ENCODE measurements at regions not wholly inside any gene's neighbourhood (a gene's known extent, or its start where the extent isn't known, plus 50 kb on each side); places are given as distances from the start of the nearest gene placed in this dataset.

GRCh38 chr1:219489636-219490035, 123.3 kb downstream of the ZC3H11B start:
- Histone ChIP-seq H3K27ac (ENCODE audit: low read length) (no peak overlapping the region), H3K36me3 (ENCODE audit: insufficient read depth, low read length) (no peaks in the 10 kb centered on the region), H3K4me2 (ENCODE audit: insufficient read depth, low read length) (no peak overlapping the region), H3K9ac (ENCODE audit: low read depth, low read length) (no peak overlapping the region), H3K4me1 (ENCODE audit: insufficient read depth, low read length) (no peaks in the 10 kb centered on the region), H2AFZ (ENCODE audit: low read depth, low read length) (no peak overlapping the region), H3K4me3 (ENCODE audit: low read depth in 1 of 2, low read length in 2 of 2) (no peak overlapping the region), H3K79me2 (ENCODE audit: insufficient read depth, low read length) (no peaks in the 10 kb centered on the region), H3K9me3 (ENCODE audit: insufficient read depth, low read length, severe bottlenecking) (no peaks in the 10 kb centered on the region), H4K20me1 (ENCODE audit: insufficient read depth, low read length) (no peaks in the 10 kb centered on the region), H3K27me3 (ENCODE audit: insufficient read depth, low read length, poor library complexity) (no peaks in the 10 kb centered on the region)
- ATAC-seq (ENCODE audit: insufficient read depth, low read depth) (no peak), DNase-seq (no peak)
- TF ChIP-seq, protein P1, sequence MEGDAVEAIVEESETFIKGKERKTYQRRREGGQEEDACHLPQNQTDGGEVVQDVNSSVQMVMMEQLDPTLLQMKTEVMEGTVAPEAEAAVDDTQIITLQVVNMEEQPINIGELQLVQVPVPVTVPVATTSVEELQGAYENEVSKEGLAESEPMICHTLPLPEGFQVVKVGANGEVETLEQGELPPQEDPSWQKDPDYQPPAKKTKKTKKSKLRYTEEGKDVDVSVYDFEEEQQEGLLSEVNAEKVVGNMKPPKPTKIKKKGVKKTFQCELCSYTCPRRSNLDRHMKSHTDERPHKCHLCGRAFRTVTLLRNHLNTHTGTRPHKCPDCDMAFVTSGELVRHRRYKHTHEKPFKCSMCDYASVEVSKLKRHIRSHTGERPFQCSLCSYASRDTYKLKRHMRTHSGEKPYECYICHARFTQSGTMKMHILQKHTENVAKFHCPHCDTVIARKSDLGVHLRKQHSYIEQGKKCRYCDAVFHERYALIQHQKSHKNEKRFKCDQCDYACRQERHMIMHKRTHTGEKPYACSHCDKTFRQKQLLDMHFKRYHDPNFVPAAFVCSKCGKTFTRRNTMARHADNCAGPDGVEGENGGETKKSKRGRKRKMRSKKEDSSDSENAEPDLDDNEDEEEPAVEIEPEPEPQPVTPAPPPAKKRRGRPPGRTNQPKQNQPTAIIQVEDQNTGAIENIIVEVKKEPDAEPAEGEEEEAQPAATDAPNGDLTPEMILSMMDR (IDR thresholded peaks at IDR 0.05; ENCODE audit: borderline replicate concordance, extremely low read depth, low read length, poor library complexity, severe bottlenecking), result no peak
- TF ChIP-seq EZH2 (IDR thresholded peaks at IDR 0.05; ENCODE audit: borderline replicate concordance, low read depth, low read length, severe bottlenecking), result no peak

GRCh38 chr1:219488275-219488674, 124.6 kb downstream of the ZC3H11B start:
- H3K79me2 ChIP-seq (ENCODE audit: insufficient read depth, low read length), result no peaks in the 10 kb centered on the region
- no peaks in the 10 kb centered on the region for H3K9me3 ChIP-seq (ENCODE audit: insufficient read depth, low read length, severe bottlenecking)
- H3K27ac ChIP-seq (ENCODE audit: low read length), result no peak overlapping the region
- TF ChIP-seq, protein P1 (IDR thresholded peaks at IDR 0.05; ENCODE audit: borderline replicate concordance, extremely low read depth, low read length, poor library complexity, severe bottlenecking), result no peak
- TF ChIP-seq EZH2 (IDR thresholded peaks at IDR 0.05; ENCODE audit: borderline replicate concordance, low read depth, low read length, severe bottlenecking), result no peak
- H3K4me1 ChIP-seq (ENCODE audit: insufficient read depth, low read length), result no peaks in the 10 kb centered on the region
- H3K36me3 ChIP-seq (ENCODE audit: insufficient read depth, low read length), result no peaks in the 10 kb centered on the region
- no peak for DNase-seq
- no peaks in the 10 kb centered on the region for H4K20me1 ChIP-seq (ENCODE audit: insufficient read depth, low read length)
- no peaks in the 10 kb centered on the region for H3K27me3 ChIP-seq (ENCODE audit: insufficient read depth, low read length, poor library complexity)
- H3K4me3 ChIP-seq (ENCODE audit: low read depth in 1 of 2, low read length in 2 of 2), result no peak overlapping the region
- no peak overlapping the region for H2AFZ ChIP-seq (ENCODE audit: low read depth, low read length)
- ATAC-seq (ENCODE audit: insufficient read depth, low read depth), result no peak
- H3K9ac ChIP-seq (ENCODE audit: low read depth, low read length), result no peak overlapping the region
- no peak overlapping the region for H3K4me2 ChIP-seq (ENCODE audit: insufficient read depth, low read length)

DNA sequence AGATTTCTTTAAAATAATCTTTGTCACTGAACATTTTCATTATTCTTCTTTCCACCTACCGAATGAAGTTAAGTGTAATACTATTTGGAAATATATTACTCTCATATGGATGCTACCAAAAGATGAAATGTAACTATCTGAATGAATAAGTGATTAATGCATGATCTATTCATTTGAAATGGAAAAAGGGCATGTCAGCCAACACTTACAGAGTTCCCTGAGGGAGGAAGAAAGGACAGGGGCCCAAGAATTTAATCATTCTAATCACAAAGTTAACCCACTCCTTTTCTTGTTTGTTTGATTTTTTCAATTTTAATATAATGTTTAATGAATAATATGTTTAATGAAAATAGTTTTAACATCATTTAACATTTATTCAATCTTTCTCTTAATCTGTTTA, 129.4 kb downstream of the ZC3H11B start:
- Histone ChIP-seq H3K27me3 (ENCODE audit: insufficient read depth, low read length, poor library complexity) (no peaks in the 10 kb centered on the region), H3K4me1 (ENCODE audit: insufficient read depth, low read length) (no peaks in the 10 kb centered on the region), H3K4me2 (ENCODE audit: insufficient read depth, low read length) (no peak overlapping the region), H3K9ac (ENCODE audit: low read depth, low read length) (no peak overlapping the region), H4K20me1 (ENCODE audit: insufficient read depth, low read length) (no peaks in the 10 kb centered on the region), H3K4me3 (ENCODE audit: low read depth in 1 of 2, low read length in 2 of 2) (no peak overlapping the region), H3K9me3 (ENCODE audit: insufficient read depth, low read length, severe bottlenecking) (no peaks in the 10 kb centered on the region), H3K27ac (ENCODE audit: low read length) (no peak overlapping the region), H3K36me3 (ENCODE audit: insufficient read depth, low read length) (no peaks in the 10 kb centered on the region), H2AFZ (ENCODE audit: low read depth, low read length) (no peak overlapping the region), H3K79me2 (ENCODE audit: insufficient read depth, low read length) (no peaks in the 10 kb centered on the region)
- no peak for TF ChIP-seq EZH2 (IDR thresholded peaks at IDR 0.05; ENCODE audit: borderline replicate concordance, low read depth, low read length, severe bottlenecking)
- TF ChIP-seq, protein P1 (IDR thresholded peaks at IDR 0.05; ENCODE audit: borderline replicate concordance, extremely low read depth, low read length, poor library complexity, severe bottlenecking), result no peak
- ATAC-seq (ENCODE audit: insufficient read depth, low read depth), result no peak
- no peak for DNase-seq

DNA sequence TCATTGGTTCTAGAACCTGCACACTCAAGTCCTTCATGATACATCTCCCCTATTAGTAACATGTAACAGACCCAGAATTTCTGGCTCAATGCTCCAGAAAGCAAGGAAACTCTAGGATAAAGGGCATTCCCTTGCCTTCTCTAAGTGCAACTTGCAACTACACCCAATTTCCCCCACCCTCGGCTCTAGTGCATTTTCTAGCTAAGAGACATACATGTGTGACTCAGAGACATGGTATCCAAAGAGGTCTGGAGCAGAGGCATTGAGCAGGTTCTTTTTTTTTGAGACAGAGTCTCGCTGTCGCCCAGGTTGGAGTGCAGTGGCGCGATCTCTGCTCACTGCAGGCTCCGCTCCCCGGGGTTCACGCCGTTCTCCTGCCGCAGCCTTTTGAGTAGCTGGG, 132.9 kb downstream of the ZC3H11B start:
- Histone ChIP-seq H3K4me2 (ENCODE audit: insufficient read depth, low read length) (no peak overlapping the region), H3K27me3 (ENCODE audit: insufficient read depth, low read length, poor library complexity) (no peaks in the 10 kb centered on the region), H4K20me1 (ENCODE audit: insufficient read depth, low read length) (no peaks in the 10 kb centered on the region), H2AFZ (ENCODE audit: low read depth, low read length) (no peak overlapping the region), H3K4me1 (ENCODE audit: insufficient read depth, low read length) (no peaks in the 10 kb centered on the region), H3K36me3 (ENCODE audit: insufficient read depth, low read length) (no peaks in the 10 kb centered on the region), H3K79me2 (ENCODE audit: insufficient read depth, low read length) (no peaks in the 10 kb centered on the region), H3K4me3 (ENCODE audit: low read depth in 1 of 2, low read length in 2 of 2) (no peak overlapping the region), H3K9ac (ENCODE audit: low read depth, low read length) (no peak overlapping the region), H3K27ac (ENCODE audit: low read length) (no peak overlapping the region), H3K9me3 (ENCODE audit: insufficient read depth, low read length, severe bottlenecking) (no peaks in the 10 kb centered on the region)
- no peak for TF ChIP-seq EZH2 (IDR thresholded peaks at IDR 0.05; ENCODE audit: borderline replicate concordance, low read depth, low read length, severe bottlenecking)
- TF ChIP-seq, protein P1 (IDR thresholded peaks at IDR 0.05; ENCODE audit: borderline replicate concordance, extremely low read depth, low read length, poor library complexity, severe bottlenecking), result no peak
- ATAC-seq (ENCODE audit: insufficient read depth, low read depth), result no peak
- no peak for DNase-seq

Data from DND-41 (cell line).